SU-DHL-6 (cell line): ENCODE measurements at regions not wholly inside any gene's neighbourhood (a gene's known extent, or its start where the extent isn't known, plus 50 kb on each side); places are given as distances from the start of the nearest gene placed in this dataset.

Experiments
- H2AFZ ChIP-seq: fragments of 200-600 bp; sonication (generic); 2 replicates; pipeline ENCODE4 v1.6.1; 2014; ENCODE audit warnings: low read depth, mild to moderate bottlenecking, moderate library complexity, mixed read lengths, antibody characterized with exemption, low read length; ENCODE audit not compliant: severe bottlenecking
- H3F3A ChIP-seq: fragments of 200-600 bp; shearing (Covaris generic); 2 replicates; pipeline ENCODE4 v1.6.0; 2016; ENCODE audit warnings: antibody characterized with exemption, mild to moderate bottlenecking; ENCODE audit not compliant: insufficient read depth
- H3K27ac ChIP-seq: fragments of 200-600 bp; sonication (generic); 2 replicates; pipeline ENCODE4 v1.5.1; 2016; ENCODE audit warnings: low read depth, mild to moderate bottlenecking, low read length, moderate library complexity, mixed read lengths
- H3K27me3 ChIP-seq: fragments of 200-600 bp; sonication (generic), shearing (Covaris generic); 2 replicates; pipeline ENCODE4 v1.6.0; 2014; ENCODE audit warnings: mild to moderate bottlenecking, low read length
- H3K36me3 ChIP-seq: fragments of 200-600 bp; sonication (generic); 2 replicates; pipeline ENCODE4 v1.6.1; 2014; ENCODE audit warnings: mild to moderate bottlenecking, low read length, mixed read lengths
- H3K4me2 ChIP-seq: fragments of 300-600, 200-600 bp; shearing (Covaris generic), sonication (generic); 2 replicates; pipeline ENCODE4 v1.6.0; 2014; ENCODE audit warnings: low read length, low read depth, mild to moderate bottlenecking; ENCODE audit not compliant: poor library complexity, severe bottlenecking
- H3K4me3 ChIP-seq: fragments of 200-600 bp; sonication (generic); 2 replicates; pipeline ENCODE4 v1.5.1; 2014; ENCODE audit warnings: antibody characterized with exemption, low read length, mild to moderate bottlenecking, mixed read lengths; ENCODE audit not compliant: insufficient read depth, poor library complexity, severe bottlenecking
- H3K79me2 ChIP-seq: fragments of 200-600 bp; sonication (generic); 2 replicates; pipeline ENCODE4 v1.6.1; 2014; ENCODE audit warnings: mild to moderate bottlenecking, low read length, moderate library complexity; ENCODE audit not compliant: insufficient read depth
- H3K9ac ChIP-seq: fragments of 200-600 bp; sonication (generic); 2 replicates; pipeline ENCODE4 v1.7.0; 2014; ENCODE audit warnings: mild to moderate bottlenecking, low read length
- H3K9me2 ChIP-seq: fragments of 200-600 bp; sonication (generic); replicated peaks from 2 replicates; pipeline ENCODE4 v1.6.1; 2014; ENCODE audit warnings: low read length; ENCODE audit not compliant: insufficient read depth
- H3K9me3 ChIP-seq: fragments of 200-600 bp; sonication (generic); 2 replicates; pipeline ENCODE4 v1.6.1; 2014; ENCODE audit warnings: low read length, mixed read lengths; ENCODE audit not compliant: insufficient read depth
- H4K20me1 ChIP-seq: fragments of 200-600 bp; sonication (generic); 2 replicates; pipeline ENCODE4 v1.6.1; 2014; ENCODE audit warnings: low read depth, mild to moderate bottlenecking, antibody characterized with exemption, low read length, moderate library complexity, mixed read lengths
- CTCF ChIP-seq: fragments of 200-600 bp; sonication (generic); IDR thresholded peaks from one replicate; pipeline ENCODE4 v1.5.1; 2017; ENCODE audit warnings: antibody characterized with exemption, mild to moderate bottlenecking, low read length, moderate library complexity; ENCODE audit not compliant: insufficient read depth, poor library complexity, severe bottlenecking
- EZH2phosphoT487 ChIP-seq: fragments of 200-600 bp; sonication (generic), shearing (Covaris generic); conservative IDR thresholded peaks from 2 replicates; pipeline ENCODE4 v1.6.1; 2018; ENCODE audit warnings: mild to moderate bottlenecking, antibody characterized with exemption, low read length, moderate library complexity, mixed read lengths

GRCh38 chr12:114293571-114294302 is 112.2 kb downstream of the TBX5 start:
- Histone ChIP-seq H3K4me2 (no peak overlapping the region), H3F3A (no peaks in the 10 kb centered on the region), H3K27ac (no peak overlapping the region), H3K9ac (no peak overlapping the region), H2AFZ (no peak overlapping the region), H3K4me3 (no peak overlapping the region), H3K27me3 (no peaks in the 10 kb centered on the region), H3K36me3 (no peaks in the 10 kb centered on the region), H3K9me2 (no peaks in the 10 kb centered on the region), H4K20me1 (no peaks in the 10 kb centered on the region), H3K9me3 (no peaks in the 10 kb centered on the region), H3K79me2 (no peaks in the 10 kb centered on the region)
- TF ChIP-seq CTCF = no peak
- no peak for TF ChIP-seq EZH2phosphoT487

GRCh38 chr12:114293073-114293472 is 112.9 kb downstream of the TBX5 start:
- Histone ChIP-seq H3K79me2 (no peaks in the 10 kb centered on the region), H3F3A (no peaks in the 10 kb centered on the region), H3K36me3 (no peaks in the 10 kb centered on the region), H3K27me3 (no peaks in the 10 kb centered on the region), H3K4me3 (no peak overlapping the region), H3K9me2 (no peaks in the 10 kb centered on the region), H2AFZ (no peak overlapping the region), H3K9ac (no peak overlapping the region), H3K27ac (no peak overlapping the region), H4K20me1 (no peaks in the 10 kb centered on the region), H3K9me3 (no peaks in the 10 kb centered on the region), H3K4me2 (no peak overlapping the region)
- TF ChIP-seq CTCF = no peak

GRCh38 chr12:114291389-114292060 is 114.4 kb downstream of the TBX5 start:
- Histone ChIP-seq H3K9me3 (no peaks in the 10 kb centered on the region), H4K20me1 (no peaks in the 10 kb centered on the region), H3K36me3 (no peaks in the 10 kb centered on the region), H3K9ac (no peak overlapping the region), H3K4me3 (no peak overlapping the region), H3K79me2 (no peaks in the 10 kb centered on the region), H3K4me2 (no peak overlapping the region), H3K27ac (no peak overlapping the region), H3K9me2 (no peaks in the 10 kb centered on the region), H2AFZ (no peak overlapping the region), H3K27me3 (no peaks in the 10 kb centered on the region), H3F3A (no peaks in the 10 kb centered on the region)
- TF ChIP-seq EZH2phosphoT487 = no peak

GRCh38 chr12:114287821-114288525 is 118.0 kb downstream of the TBX5 start:
- no peaks in the 10 kb centered on the region for H3K9me2 ChIP-seq
- H3K36me3 ChIP-seq = no peaks in the 10 kb centered on the region
- no peak overlapping the region for H3K9ac ChIP-seq
- H3K4me2 ChIP-seq = no peak overlapping the region
- no peaks in the 10 kb centered on the region for H4K20me1 ChIP-seq
- H3K9me3 ChIP-seq = no peaks in the 10 kb centered on the region
- TF ChIP-seq EZH2phosphoT487 (no peak), CTCF (no peak)
- H3K4me3 ChIP-seq = no peak overlapping the region
- H3K79me2 ChIP-seq = no peaks in the 10 kb centered on the region
- H3K27me3 ChIP-seq = no peaks in the 10 kb centered on the region
- H2AFZ ChIP-seq = no peak overlapping the region
- no peak overlapping the region for H3K27ac ChIP-seq
- no peaks in the 10 kb centered on the region for H3F3A ChIP-seq
